GM12878 (cell line): ENCODE measurements at regions not wholly inside any gene's neighbourhood (a gene's known extent, or its start where the extent isn't known, plus 50 kb on each side); places are given as distances from the start of the nearest gene placed in this dataset.

Source experiments
- ATAC-seq: fragments of 200-7000 bp; cut with Tn5 transposase; 3 replicates; pipeline ENCODE4 v1.9.1; 2020; ENCODE audit warnings: mild to moderate bottlenecking, moderate library complexity
- BruUV-seq: library from RNA; stranded (reverse); fragments of 400-500 nt; replicated peaks from 2 replicates; lab custom pipeline; 2021; lab: Mats Ljungman, UMichigan
- CTCF ChIA-PET: fragments of 300-600 bp; sonication (Branson Sonifier 250); formaldehyde crosslinking; extraction: SDS; loops from one replicate; lab custom pipeline; 2021; ENCODE audit warnings: inconsistent platforms; lab: Yijun Ruan, JAX
- POLR2A ChIA-PET: fragments of 350-600 bp; formaldehyde crosslinking; extraction: SDS; loops from one replicate; lab custom pipeline; 2021; ENCODE audit warnings: inconsistent platforms; lab: Charles Lee
- RAD21 ChIA-PET: fragments of 300-600 bp; sonication (Branson Sonifier 250); formaldehyde crosslinking; loops from one replicate; lab custom pipeline; 2023; ENCODE audit warnings: antibody characterized with exemption; ENCODE audit not compliant: unreplicated experiment; lab: Charles Lee
- SMC1A ChIA-PET: fragments of 300-600 bp; sonication (Branson Sonifier 250); formaldehyde crosslinking; loops from one replicate; lab custom pipeline; 2023; ENCODE audit not compliant: unreplicated experiment, uncharacterized antibody; lab: Charles Lee
- DNase-seq: peaks from one replicate; pipeline ENCODE4 v3.0.0-alpha.2; 2011; ENCODE audit warnings: low read depth, low spot score
- FAIRE-seq: peaks from 3 replicates; lab custom pipeline; 2011; peaks lifted over from hg19 to GRCh38; lab: Jason Lieb, UNC
- H2AFZ ChIP-seq: 2 replicates; pipeline ENCODE4 v1.6.0; 2011; ENCODE audit warnings: low read depth, low read length, control low read depth; ENCODE audit not compliant: control insufficient read depth
- H3K27ac ChIP-seq: 2 replicates; pipeline ENCODE4 v1.5.1; 2011; ENCODE audit warnings: control low read depth; ENCODE audit not compliant: control insufficient read depth, insufficient read depth
- H3K27me3 ChIP-seq, 2 experiments: replicated peaks in 1 of 2; 2 replicates each; pipeline versions ENCODE4 v1.6.0 to v1.6.1; 2011; ENCODE audit warnings: low read length in 1 of 2; ENCODE audit not compliant: control insufficient read depth in 2 of 2, insufficient read depth in 2 of 2
- H3K36me3 ChIP-seq, 2 experiments: 2 replicates each; pipeline ENCODE4 v1.5.1; 2011; ENCODE audit warnings: low read length in 1 of 2; ENCODE audit not compliant: control insufficient read depth in 2 of 2, insufficient read depth in 2 of 2
- H3K4me1 ChIP-seq: 2 replicates; pipeline ENCODE4 v1.6.1; 2011; ENCODE audit warnings: mild to moderate bottlenecking, low read length, moderate library complexity, mixed read lengths; ENCODE audit not compliant: control insufficient read depth, insufficient read depth
- H3K4me2 ChIP-seq: 2 replicates; pipeline ENCODE4 v1.6.0; 2011; ENCODE audit warnings: control low read depth; ENCODE audit not compliant: control insufficient read depth, insufficient read depth
- H3K4me3 ChIP-seq: fragments of 200-600 bp; sonication (generic); 2 replicates; pipeline ENCODE4 v1.5.1; 2016
- H3K79me2 ChIP-seq: 2 replicates; pipeline ENCODE4 v1.6.0; 2011; ENCODE audit warnings: low read length; ENCODE audit not compliant: control insufficient read depth, insufficient read depth
- H3K9ac ChIP-seq: 2 replicates; pipeline ENCODE4 v1.8.0; 2011; ENCODE audit warnings: low read length, control low read depth, mixed read lengths; ENCODE audit not compliant: control insufficient read depth, insufficient read depth
- H3K9me3 ChIP-seq: replicated peaks from 3 replicates; pipeline ENCODE4 v1.5.1; 2011; ENCODE audit warnings: mild to moderate bottlenecking, low read length; ENCODE audit not compliant: control insufficient read depth, insufficient read depth
- H4K20me1 ChIP-seq: 2 replicates; pipeline ENCODE4 v1.6.0; 2011; ENCODE audit not compliant: control insufficient read depth, insufficient read depth
- CREM ChIP-seq: IDR thresholded peaks from 2 replicates; pipeline ENCODE4 v1.6.1; 2014; ENCODE audit warnings: antibody characterized with exemption, low read depth
- CTCF ChIP-seq, 3 experiments: IDR thresholded peaks in 2 of 3; conservative IDR thresholded peaks in 1 of 3; 2 replicates each; pipeline ENCODE4 v1.5.1; 2011; ENCODE audit warnings: low read depth in 3 of 3, low read length in 3 of 3, mild to moderate bottlenecking in 3 of 3, control low read depth in 2 of 3, moderate library complexity in 2 of 3, inconsistent platforms in 1 of 3, mixed read lengths in 1 of 3; ENCODE audit not compliant: control insufficient read depth in 2 of 3, insufficient read depth in 1 of 3; ENCODE audit errors: extremely low read depth in 1 of 3
- IRF3 ChIP-seq: fragments of 450-650 bp; IDR thresholded peaks from 2 replicates; pipeline ENCODE4 v1.6.1; 2014; ENCODE audit warnings: mild to moderate bottlenecking
- KDM1A ChIP-seq: fragments of 200-600 bp; sonication (generic); IDR thresholded peaks from 2 replicates; pipeline ENCODE4 v1.6.1; 2016; ENCODE audit warnings: borderline replicate concordance
- SKIL ChIP-seq: fragments of 450-650 bp; IDR thresholded peaks from 2 replicates; pipeline ENCODE4 v1.6.1; 2017; ENCODE audit warnings: mild to moderate bottlenecking, low read depth, inconsistent platforms; ENCODE audit not compliant: poor library complexity, severe bottlenecking
- ZZZ3 ChIP-seq: IDR thresholded peaks from 2 replicates; pipeline ENCODE4 v1.6.1; 2011; ENCODE audit warnings: low read depth; ENCODE audit not compliant: control insufficient read depth, insufficient read length
- WGBS: methylation state at CpG from one replicate; pipeline ENCODE4 v1.1.6; 2016; ENCODE audit warnings: low lambda C conversion rate; ENCODE audit not compliant: insufficient replicate concordance, insufficient coverage; ENCODE audit errors: missing lambda C conversion rate; 5-methylcytosine and 5-hydroxymethylcytosine counted together
- in situ Hi-C: fragments of 300-500 bp; cut with MboI; formaldehyde crosslinking; loops from 9 replicates; pipeline ENCODE4 v1.14.3; 2018; ENCODE audit warnings: mixed read lengths
- intact Hi-C: fragments of 100-400 bp; cut with micrococcal nuclease; formaldehyde crosslinking; loops from one replicate; pipeline ENCODE4 v1.14.2; 2022; ENCODE audit not compliant: unreplicated experiment

GRCh38 chr16:9331503-9331902 is 240.1 kb downstream of the HAPSTR1 start:
- Histone ChIP-seq H3K4me3 (no peak overlapping the region), H3K27ac (no peak overlapping the region), H3K4me2 (no peak overlapping the region), H3K36me3 (no peaks in the 10 kb centered on the region), H3K27me3 (no peaks in the 10 kb centered on the region; a peak in 1 of 4 replicates), H4K20me1 (no peaks in the 10 kb centered on the region), H3K9me3 (no peaks in the 10 kb centered on the region), H3K4me1 (no peaks in the 10 kb centered on the region), H3K9ac (no peak overlapping the region), H2AFZ (no peak overlapping the region), H3K79me2 (no peaks in the 10 kb centered on the region)
- intact Hi-C loops (no loop called here), in situ Hi-C loops (no loop called here)
- BruUV-seq = no TSS peak
- no peak for FAIRE-seq
- TF ChIP-seq IRF3 (no peak), KDM1A (no peak), SKIL (no peak), CTCF (IDR thresholded peaks at IDR 0.05 in 2 of 3, conservative IDR thresholded peaks at IDR 0.05 in 1 of 3; ENCODE audit: control insufficient read depth in 2 of 3, extremely low read depth in 1 of 3, insufficient read depth in 1 of 3, low read depth in 3 of 3, low read length in 3 of 3) (no peak), ZZZ3 (no peak), CREM (no peak)
- ATAC-seq = no peak
- no peak for DNase-seq
- ChIA-PET RAD21 (no interaction called here), POLR2A (no interaction called here), SMC1A (no interaction called here), CTCF (no interaction called here)
- WGBS = 56% methylated on average over 1 of the region's 1 CpG
